OCI-LY7 (cell line): ENCODE measurements at regions not wholly inside any gene's neighbourhood (a gene's known extent, or its start where the extent isn't known, plus 50 kb on each side); places are given as distances from the start of the nearest gene placed in this dataset.

Source experiments
- CTCF ChIP-seq: fragments of 200-600 bp; sonication (generic); conservative IDR thresholded peaks from 2 replicates; pipeline ENCODE4 v1.5.1; 2014; ENCODE audit warnings: mild to moderate bottlenecking, antibody characterized with exemption, low read length, moderate library complexity, mixed read lengths
- EZH2phosphoT487 ChIP-seq: fragments of 200-600 bp; sonication (generic); IDR thresholded peaks from 2 replicates; pipeline ENCODE4 v1.6.1; 2018; ENCODE audit warnings: low read depth, borderline replicate concordance, mild to moderate bottlenecking, mixed run types, antibody characterized with exemption, low read length, moderate library complexity, mixed read lengths

DNA sequence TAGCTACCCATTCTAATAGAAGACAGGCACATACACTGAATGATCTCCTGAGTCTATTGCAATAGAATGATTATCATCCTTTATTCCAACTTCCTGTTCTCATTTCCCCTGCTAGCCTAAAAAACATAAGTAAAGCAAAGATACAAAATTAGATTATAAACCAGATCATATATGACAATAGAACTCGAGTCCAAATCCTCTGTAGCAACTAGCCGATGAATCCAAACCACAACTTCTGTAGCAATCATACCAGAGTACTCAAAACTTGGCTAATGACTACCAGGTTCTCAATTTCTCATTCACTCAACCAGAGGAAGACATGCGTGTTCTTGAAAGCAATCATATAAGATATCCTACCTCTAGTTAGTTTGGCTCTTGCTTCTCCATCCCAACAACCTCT is 622.1 kb downstream of the PSAT1 start:
- TF ChIP-seq CTCF = no peak
- TF ChIP-seq EZH2phosphoT487 = no peak
